Neural progenitor cell (in vitro differentiated cells): ENCODE measurements at regions not wholly inside any gene's neighbourhood (a gene's known extent, or its start where the extent isn't known, plus 50 kb on each side); places are given as distances from the start of the nearest gene placed in this dataset.

Experiments
- EZH2 ChIP-seq: fragments of 200-600 bp; sonication (generic); IDR thresholded peaks from 2 replicates; pipeline ENCODE4 v1.6.1; 2017; ENCODE audit warnings: antibody characterized with exemption, mild to moderate bottlenecking, moderate library complexity
- EZH2phosphoT487 ChIP-seq: fragments of 200-600 bp; sonication (generic); IDR thresholded peaks from 2 replicates; pipeline ENCODE4 v1.6.1; 2017; ENCODE audit warnings: antibody characterized with exemption
- TF ChIP-seq, protein P1 (sequence below): fragments of 200-600 bp; sonication (generic); IDR thresholded peaks from 2 replicates; pipeline ENCODE4 v1.5.1; 2017; ENCODE audit warnings: antibody characterized with exemption, mild to moderate bottlenecking

DNA sequence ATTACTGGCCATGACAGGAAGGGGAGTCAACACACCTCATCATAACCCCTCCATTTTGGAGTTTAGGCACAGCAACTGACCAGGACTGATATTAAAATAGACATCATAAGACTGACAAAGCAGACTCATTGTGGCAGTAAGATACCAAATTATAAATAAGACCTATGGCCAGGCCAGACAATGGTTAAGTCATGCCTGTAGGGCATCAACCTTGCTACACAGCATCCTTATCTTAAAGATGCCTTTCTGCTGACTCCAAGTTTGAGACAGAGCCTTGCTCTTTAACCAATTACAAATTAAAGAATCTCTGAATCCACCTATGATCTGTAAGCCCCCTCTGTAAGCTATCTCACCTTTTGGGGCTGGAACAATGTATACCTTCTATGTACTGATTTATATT, 65.5 kb downstream of the VCX2 start:
- no peak for TF ChIP-seq EZH2phosphoT487
- TF ChIP-seq, protein P1, sequence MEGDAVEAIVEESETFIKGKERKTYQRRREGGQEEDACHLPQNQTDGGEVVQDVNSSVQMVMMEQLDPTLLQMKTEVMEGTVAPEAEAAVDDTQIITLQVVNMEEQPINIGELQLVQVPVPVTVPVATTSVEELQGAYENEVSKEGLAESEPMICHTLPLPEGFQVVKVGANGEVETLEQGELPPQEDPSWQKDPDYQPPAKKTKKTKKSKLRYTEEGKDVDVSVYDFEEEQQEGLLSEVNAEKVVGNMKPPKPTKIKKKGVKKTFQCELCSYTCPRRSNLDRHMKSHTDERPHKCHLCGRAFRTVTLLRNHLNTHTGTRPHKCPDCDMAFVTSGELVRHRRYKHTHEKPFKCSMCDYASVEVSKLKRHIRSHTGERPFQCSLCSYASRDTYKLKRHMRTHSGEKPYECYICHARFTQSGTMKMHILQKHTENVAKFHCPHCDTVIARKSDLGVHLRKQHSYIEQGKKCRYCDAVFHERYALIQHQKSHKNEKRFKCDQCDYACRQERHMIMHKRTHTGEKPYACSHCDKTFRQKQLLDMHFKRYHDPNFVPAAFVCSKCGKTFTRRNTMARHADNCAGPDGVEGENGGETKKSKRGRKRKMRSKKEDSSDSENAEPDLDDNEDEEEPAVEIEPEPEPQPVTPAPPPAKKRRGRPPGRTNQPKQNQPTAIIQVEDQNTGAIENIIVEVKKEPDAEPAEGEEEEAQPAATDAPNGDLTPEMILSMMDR: no peak
- no peak for TF ChIP-seq EZH2
